K562 (cell line): ENCODE measurements at regions not wholly inside any gene's neighbourhood (a gene's known extent, or its start where the extent isn't known, plus 50 kb on each side); places are given as distances from the start of the nearest gene placed in this dataset.

Experiments
- ATAC-seq: fragments of 200-7000 bp; cut with Tn5 transposase; 3 replicates; pipeline ENCODE4 v1.9.1; 2020; ENCODE audit warnings: moderate library complexity
- BruUV-seq: library from RNA; stranded (reverse); fragments of 400-500 nt; replicated peaks from 2 replicates; lab custom pipeline; 2021; lab: Mats Ljungman, UMichigan
- CTCF ChIA-PET: fragments of 300-600 bp; formaldehyde crosslinking; extraction: SDS; loops from one replicate; lab custom pipeline; 2021; ENCODE audit warnings: low intra/inter-chr PET ratio; lab: Yijun Ruan, JAX
- POLR2A ChIA-PET: fragments of 300-600, 350-650 bp; sonication (Branson Sonifier 250); formaldehyde crosslinking; extraction: SDS; loops from one replicate; lab custom pipeline; 2021; ENCODE audit warnings: antibody characterized with exemption, inconsistent platforms; lab: Yijun Ruan, JAX
- DNase-seq, 4 experiments: peaks; one replicate each; pipeline versions ENCODE4 v3.0.0 to v3.0.0-alpha.2; 2011 to 2018; ENCODE audit warnings: low spot score in 3 of 4, mixed read lengths in 3 of 4; ENCODE audit errors: extremely low read depth in 1 of 4
- FAIRE-seq: peaks from 2 replicates; lab custom pipeline; 2011; peaks lifted over from hg19 to GRCh38; lab: Jason Lieb, UNC
- H2AFZ ChIP-seq: 2 replicates; pipeline ENCODE4 v1.6.0; 2011; ENCODE audit warnings: low read depth, low read length, control low read depth, inconsistent platforms
- H3K27ac ChIP-seq: fragments of 200-600 bp; 3 replicates; pipeline ENCODE4 v1.8.0; 2011; ENCODE audit warnings: low read depth, mild to moderate bottlenecking, control low read depth, inconsistent platforms, low read length, moderate library complexity, mixed read lengths; ENCODE audit errors: extremely low read depth
- H3K27me3 ChIP-seq, 2 experiments: fragments of 300-600 bp in 1 of 2; 2 replicates in 1 of 2; 3 replicates in 1 of 2; pipeline versions ENCODE4 v1.6.0 to v1.8.0; 2011; ENCODE audit warnings: inconsistent platforms in 2 of 2, low read length in 2 of 2, mild to moderate bottlenecking in 1 of 2, mixed read lengths in 1 of 2, moderate library complexity in 1 of 2; ENCODE audit not compliant: control insufficient read depth in 2 of 2, insufficient read depth in 2 of 2
- H3K36me3 ChIP-seq: fragments of 300-600 bp; 3 replicates; pipeline ENCODE4 v1.8.0; 2011; ENCODE audit warnings: mild to moderate bottlenecking, low read length, inconsistent platforms; ENCODE audit not compliant: control insufficient read depth, insufficient read depth
- H3K4me1 ChIP-seq, 2 experiments: fragments of 200-600 bp in 1 of 2; replicated peaks in 1 of 2; 2 replicates in 1 of 2; 3 replicates in 1 of 2; pipeline versions ENCODE4 v1.5.1 to v1.8.0; 2011; ENCODE audit warnings: inconsistent platforms in 2 of 2, low read length in 2 of 2, mild to moderate bottlenecking in 1 of 2, mixed read lengths in 1 of 2, moderate library complexity in 1 of 2; ENCODE audit not compliant: control insufficient read depth in 2 of 2, insufficient read depth in 2 of 2
- H3K4me2 ChIP-seq: 2 replicates; pipeline ENCODE4 v1.6.1; 2011; ENCODE audit warnings: low read length, control low read depth, inconsistent platforms, mixed read lengths; ENCODE audit not compliant: insufficient read depth
- H3K4me3 ChIP-seq: fragments of 200-600 bp; sonication (generic), shearing (Covaris generic); 2 replicates; pipeline ENCODE4 v1.5.1; 2016; ENCODE audit warnings: control low read depth, inconsistent platforms
- H3K79me2 ChIP-seq: fragments of 200-600 bp; 3 replicates; pipeline ENCODE4 v1.8.0; 2011; ENCODE audit warnings: low read length, inconsistent platforms; ENCODE audit not compliant: control insufficient read depth, insufficient read depth
- H3K9ac ChIP-seq, 2 experiments: 2 replicates each; pipeline versions ENCODE4 v1.6.0 to v1.6.1; 2011; ENCODE audit warnings: low read depth in 2 of 2, low read length in 2 of 2, control low read depth in 1 of 2, inconsistent platforms in 1 of 2, mild to moderate bottlenecking in 1 of 2, mixed read lengths in 1 of 2; ENCODE audit not compliant: insufficient read depth in 1 of 2
- H3K9me1 ChIP-seq: one replicate; pipeline ENCODE4 v1.6.0; 2011; ENCODE audit warnings: inconsistent platforms, mild to moderate bottlenecking, low read length, moderate library complexity; ENCODE audit not compliant: control insufficient read depth, insufficient read depth
- H3K9me3 ChIP-seq: replicated peaks from 2 replicates; pipeline ENCODE4 v1.5.1; 2011; ENCODE audit warnings: low read depth, low read length, inconsistent platforms; ENCODE audit not compliant: control insufficient read depth, insufficient read depth
- H4K20me1 ChIP-seq: replicated peaks from 2 replicates; pipeline ENCODE4 v1.6.1; 2011; ENCODE audit warnings: low read length, inconsistent platforms, mixed read lengths; ENCODE audit not compliant: control insufficient read depth, insufficient read depth
- EHMT2 ChIP-seq: fragments of 450-650 bp; IDR thresholded peaks from 2 replicates; pipeline ENCODE4 v1.6.1; 2018; ENCODE audit warnings: antibody characterized with exemption
- HNRNPLL ChIP-seq: fragments of 200-400 bp; formaldehyde crosslinking; IDR thresholded peaks from 2 replicates; pipeline ENCODE4 v1.6.1; 2017; ENCODE audit warnings: low read length, low read depth, mild to moderate bottlenecking; ENCODE audit not compliant: poor library complexity, severe bottlenecking
- PTRF ChIP-seq: fragments of 450-650 bp; IDR thresholded peaks from 2 replicates; pipeline ENCODE4 v1.6.1; 2016; ENCODE audit warnings: mild to moderate bottlenecking, missing genetic modification characterization, missing compliant biosample characterization
- SMAD4 ChIP-seq: fragments of 250-450 bp; sonication (Bioruptor Pico); conservative IDR thresholded peaks from 2 replicates; pipeline ENCODE4 v1.8.0; 2021; ENCODE audit warnings: inconsistent platforms, mild to moderate bottlenecking, moderate library complexity
- SRSF1 ChIP-seq: fragments of 200-400 bp; formaldehyde crosslinking; IDR thresholded peaks from 2 replicates; pipeline ENCODE4 v1.6.1; 2017; ENCODE audit warnings: mild to moderate bottlenecking, low read depth, low read length, moderate library complexity
- ZNF175 ChIP-seq: fragments of 200-800 bp; sonication (Bioruptor generic); IDR thresholded peaks from 2 replicates; pipeline ENCODE4 v1.6.1; 2016; ENCODE audit warnings: low read depth, mild to moderate bottlenecking, missing genetic modification characterization, missing compliant biosample characterization
- ZNF282 ChIP-seq: sonication (generic); formaldehyde crosslinking; IDR thresholded peaks from 2 replicates; pipeline ENCODE4 v1.8.1; 2023; ENCODE audit warnings: missing genetic modification reagents
- ZNF551 ChIP-seq: fragments of 250-450 bp; sonication (Bioruptor Pico); IDR thresholded peaks from 2 replicates; pipeline ENCODE4 v1.5.0; 2021; ENCODE audit warnings: mild to moderate bottlenecking, moderate library complexity
- in situ Hi-C: fragments of 300-500 bp; cut with MboI; formaldehyde crosslinking; loops from 4 replicates; pipeline ENCODE4 v1.15.0; 2018; ENCODE audit warnings: inconsistent platforms, mixed read lengths
- intact Hi-C: fragments of 100-400 bp; cut with micrococcal nuclease; formaldehyde crosslinking; loops from 2 replicates; pipeline ENCODE4 v1.14.2; 2022
- TF ChIP-seq, protein P1 (sequence below), 3 experiments: IDR thresholded peaks in 2 of 3; conservative IDR thresholded peaks in 1 of 3; 2 replicates each; pipeline ENCODE4 v1.5.1; 2011 to 2012; ENCODE audit warnings: low read length in 3 of 3, mild to moderate bottlenecking in 3 of 3, control low read depth in 2 of 3, improper control_type of control experiment in 1 of 3, inconsistent platforms in 1 of 3, low read depth in 1 of 3, mixed read lengths in 1 of 3, moderate library complexity in 1 of 3; ENCODE audit not compliant: insufficient read depth in 2 of 3

DNA sequence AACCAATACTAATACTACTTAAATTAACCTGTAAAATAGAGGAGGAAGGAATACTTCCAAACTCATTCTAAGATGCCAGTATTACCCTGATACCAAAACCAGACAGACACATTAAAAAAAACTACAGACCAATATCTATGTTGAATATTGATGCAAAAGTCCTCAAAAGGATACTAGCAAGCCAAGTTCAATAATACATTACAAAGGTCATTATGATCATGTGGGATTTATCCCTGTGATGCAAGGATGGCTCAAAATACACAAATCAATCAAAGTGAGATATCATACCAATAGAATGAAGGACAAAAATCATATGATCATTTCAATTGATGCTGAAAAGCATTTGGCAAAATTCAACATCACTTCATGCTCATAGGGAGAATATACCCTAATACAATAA is 97.2 kb upstream of the ATXN7L3B start:
- in situ Hi-C loops (no loop called here), intact Hi-C loops (no loop called here)
- Histone ChIP-seq H2AFZ (no peak overlapping the region), H3K27ac (no peak overlapping the region), H3K9ac (no peak overlapping the region), H3K4me3 (no peak overlapping the region), H3K36me3 (no peaks in the 10 kb centered on the region), H3K9me3 (no peaks in the 10 kb centered on the region), H4K20me1 (no peaks in the 10 kb centered on the region), H3K79me2 (no peaks in the 10 kb centered on the region), H3K4me2 (no peak overlapping the region), H3K9me1 (no peaks in the 10 kb centered on the region), H3K27me3 (no peaks in the 10 kb centered on the region), H3K4me1 (no peaks in the 10 kb centered on the region)
- no peak for ATAC-seq
- ChIA-PET CTCF (no interaction called here), POLR2A (no interaction called here)
- no peak for FAIRE-seq
- no TSS peak for BruUV-seq
- no peak for TF ChIP-seq SRSF1
- TF ChIP-seq EHMT2: no peak
- no peak for TF ChIP-seq SMAD4
- no peak for TF ChIP-seq HNRNPLL
- no peak for TF ChIP-seq ZNF175
- TF ChIP-seq, protein P1, sequence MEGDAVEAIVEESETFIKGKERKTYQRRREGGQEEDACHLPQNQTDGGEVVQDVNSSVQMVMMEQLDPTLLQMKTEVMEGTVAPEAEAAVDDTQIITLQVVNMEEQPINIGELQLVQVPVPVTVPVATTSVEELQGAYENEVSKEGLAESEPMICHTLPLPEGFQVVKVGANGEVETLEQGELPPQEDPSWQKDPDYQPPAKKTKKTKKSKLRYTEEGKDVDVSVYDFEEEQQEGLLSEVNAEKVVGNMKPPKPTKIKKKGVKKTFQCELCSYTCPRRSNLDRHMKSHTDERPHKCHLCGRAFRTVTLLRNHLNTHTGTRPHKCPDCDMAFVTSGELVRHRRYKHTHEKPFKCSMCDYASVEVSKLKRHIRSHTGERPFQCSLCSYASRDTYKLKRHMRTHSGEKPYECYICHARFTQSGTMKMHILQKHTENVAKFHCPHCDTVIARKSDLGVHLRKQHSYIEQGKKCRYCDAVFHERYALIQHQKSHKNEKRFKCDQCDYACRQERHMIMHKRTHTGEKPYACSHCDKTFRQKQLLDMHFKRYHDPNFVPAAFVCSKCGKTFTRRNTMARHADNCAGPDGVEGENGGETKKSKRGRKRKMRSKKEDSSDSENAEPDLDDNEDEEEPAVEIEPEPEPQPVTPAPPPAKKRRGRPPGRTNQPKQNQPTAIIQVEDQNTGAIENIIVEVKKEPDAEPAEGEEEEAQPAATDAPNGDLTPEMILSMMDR (IDR thresholded peaks at IDR 0.05 in 2 of 3, conservative IDR thresholded peaks at IDR 0.05 in 1 of 3; ENCODE audit: insufficient read depth in 2 of 3, low read depth in 1 of 3, low read length in 3 of 3): no peak
- no peak for TF ChIP-seq ZNF282 (CRISPR knock-in tag)
- no peak for TF ChIP-seq PTRF (tag)
- no peak for TF ChIP-seq ZNF551
- DNase-seq: no peak
